Esophagus muscularis mucosa (tissue), 3 donors: ENCODE measurements at regions not wholly inside any gene's neighbourhood (a gene's known extent, or its start where the extent isn't known, plus 50 kb on each side); places are given as distances from the start of the nearest gene placed in this dataset.

Experiments
- POLR2A ChIP-seq: fragments of 450-650 bp; IDR thresholded peaks from one replicate; pipeline ENCODE4 v1.6.1; 2017; ENCODE audit warnings: antibody characterized with exemption, moderate library complexity, mild to moderate bottlenecking, low read depth
- TF ChIP-seq, protein P1 (sequence below), 3 experiments: fragments of 200-600 bp in 2 of 3; fragments of 450-650 bp in 1 of 3; sonication (generic) in 2 of 3; IDR thresholded peaks; one replicate each; pipeline ENCODE4 v1.5.1; 2017 to 2019; ENCODE audit warnings: antibody characterized with exemption in 3 of 3, mild to moderate bottlenecking in 2 of 3, moderate library complexity in 1 of 3

DNA sequence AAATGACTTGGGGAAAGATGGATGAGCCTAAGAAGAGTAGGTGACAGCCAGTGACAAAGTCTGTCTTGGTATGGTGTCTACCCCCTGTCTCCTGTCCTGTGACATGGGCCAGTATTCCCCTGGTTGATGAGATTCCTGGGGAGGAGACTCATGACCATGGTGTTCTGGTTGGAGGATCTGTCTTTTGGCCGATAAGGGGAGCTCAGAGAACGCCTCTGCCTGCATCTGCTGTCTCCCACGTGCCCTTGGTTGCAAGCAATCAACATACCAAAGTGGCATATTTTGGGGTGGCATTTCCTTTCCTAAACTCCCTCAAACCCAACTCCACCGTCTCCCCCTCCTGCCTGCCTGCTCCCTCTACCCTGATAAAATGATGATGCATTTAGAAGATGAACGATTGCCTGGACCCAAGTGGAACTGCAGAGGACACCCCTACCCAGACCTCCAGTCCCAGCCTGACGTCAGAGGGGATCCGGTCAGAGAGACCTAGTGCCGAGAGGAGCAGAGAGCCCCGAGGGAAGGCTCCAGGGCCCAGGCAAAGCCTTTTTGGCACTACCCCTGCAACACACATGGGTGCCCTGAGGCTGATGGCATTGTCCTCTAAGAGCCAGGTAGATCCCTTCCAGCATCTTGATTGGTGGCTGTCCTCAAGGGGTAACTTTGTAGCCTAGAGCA, 88.0 kb upstream of the KCNK12 start:
- TF ChIP-seq, protein P1, sequence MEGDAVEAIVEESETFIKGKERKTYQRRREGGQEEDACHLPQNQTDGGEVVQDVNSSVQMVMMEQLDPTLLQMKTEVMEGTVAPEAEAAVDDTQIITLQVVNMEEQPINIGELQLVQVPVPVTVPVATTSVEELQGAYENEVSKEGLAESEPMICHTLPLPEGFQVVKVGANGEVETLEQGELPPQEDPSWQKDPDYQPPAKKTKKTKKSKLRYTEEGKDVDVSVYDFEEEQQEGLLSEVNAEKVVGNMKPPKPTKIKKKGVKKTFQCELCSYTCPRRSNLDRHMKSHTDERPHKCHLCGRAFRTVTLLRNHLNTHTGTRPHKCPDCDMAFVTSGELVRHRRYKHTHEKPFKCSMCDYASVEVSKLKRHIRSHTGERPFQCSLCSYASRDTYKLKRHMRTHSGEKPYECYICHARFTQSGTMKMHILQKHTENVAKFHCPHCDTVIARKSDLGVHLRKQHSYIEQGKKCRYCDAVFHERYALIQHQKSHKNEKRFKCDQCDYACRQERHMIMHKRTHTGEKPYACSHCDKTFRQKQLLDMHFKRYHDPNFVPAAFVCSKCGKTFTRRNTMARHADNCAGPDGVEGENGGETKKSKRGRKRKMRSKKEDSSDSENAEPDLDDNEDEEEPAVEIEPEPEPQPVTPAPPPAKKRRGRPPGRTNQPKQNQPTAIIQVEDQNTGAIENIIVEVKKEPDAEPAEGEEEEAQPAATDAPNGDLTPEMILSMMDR (IDR thresholded peaks at IDR 0.05): no peak
- no peak for TF ChIP-seq POLR2A
